Coronary artery (tissue), 2 donors: ENCODE measurements at regions not wholly inside any gene's neighbourhood (a gene's known extent, or its start where the extent isn't known, plus 50 kb on each side); places are given as distances from the start of the nearest gene placed in this dataset.
"Not testable (repeated sequence)": the region's sequence is repeated elsewhere in the genome, so short reads cannot be mapped to it uniquely, and the experiment has no call there.

Experiments used
- DNase-seq: peaks from one replicate; pipeline ENCODE4 v3.0.0-alpha.2; 2017; ENCODE audit warnings: low spot score
- H3K27ac ChIP-seq, 2 donors: fragments of 200-600 bp; sonication (generic); one replicate each; pipeline ENCODE4 v1.5.1; 2016 to 2019
- H3K4me3 ChIP-seq: fragments of 200-600 bp; sonication (generic); 2 replicates; pipeline ENCODE4 v1.5.1; 2016; ENCODE audit warnings: mild to moderate bottlenecking, moderate library complexity
- TF ChIP-seq, protein P1 (sequence below): fragments of 200-600 bp; sonication (generic); IDR thresholded peaks from one replicate; pipeline ENCODE4 v1.5.1; 2019; ENCODE audit warnings: antibody characterized with exemption

DNA sequence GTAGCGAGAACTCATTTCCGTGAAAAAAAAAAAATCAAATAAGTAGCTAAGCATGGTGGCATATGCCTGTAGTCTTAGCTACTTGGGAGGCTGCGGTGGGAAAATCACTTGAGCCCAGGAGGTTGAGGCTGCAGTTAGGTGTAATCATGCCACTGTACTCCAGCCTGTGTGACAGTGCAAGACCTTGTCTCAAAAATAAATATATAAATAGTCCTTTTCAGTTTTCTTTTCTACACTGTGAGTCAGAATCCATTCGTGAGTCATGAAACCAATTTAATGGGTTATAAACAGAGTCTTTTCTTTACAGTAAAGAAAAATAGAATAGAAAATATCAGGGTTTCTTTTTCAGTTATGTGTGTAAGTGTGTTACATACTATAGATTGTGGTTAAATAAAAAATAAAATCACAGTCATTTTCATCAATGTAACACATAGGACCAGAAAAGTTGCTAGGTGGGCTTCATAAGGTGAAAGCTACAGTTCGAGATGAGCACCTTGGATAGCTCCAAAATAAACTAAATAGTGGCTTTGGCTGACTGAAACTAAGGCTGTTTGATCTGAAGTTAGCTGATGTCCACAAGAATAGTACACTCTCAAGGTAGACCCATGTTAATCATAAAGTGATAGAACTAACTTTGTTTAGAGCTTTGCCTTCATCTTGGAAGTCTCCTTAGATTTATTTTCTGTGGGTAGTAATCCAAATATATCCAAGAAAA, 781.1 kb downstream of the GATA3 start:
- H3K4me3 ChIP-seq: no peak overlapping the region
- TF ChIP-seq, protein P1, sequence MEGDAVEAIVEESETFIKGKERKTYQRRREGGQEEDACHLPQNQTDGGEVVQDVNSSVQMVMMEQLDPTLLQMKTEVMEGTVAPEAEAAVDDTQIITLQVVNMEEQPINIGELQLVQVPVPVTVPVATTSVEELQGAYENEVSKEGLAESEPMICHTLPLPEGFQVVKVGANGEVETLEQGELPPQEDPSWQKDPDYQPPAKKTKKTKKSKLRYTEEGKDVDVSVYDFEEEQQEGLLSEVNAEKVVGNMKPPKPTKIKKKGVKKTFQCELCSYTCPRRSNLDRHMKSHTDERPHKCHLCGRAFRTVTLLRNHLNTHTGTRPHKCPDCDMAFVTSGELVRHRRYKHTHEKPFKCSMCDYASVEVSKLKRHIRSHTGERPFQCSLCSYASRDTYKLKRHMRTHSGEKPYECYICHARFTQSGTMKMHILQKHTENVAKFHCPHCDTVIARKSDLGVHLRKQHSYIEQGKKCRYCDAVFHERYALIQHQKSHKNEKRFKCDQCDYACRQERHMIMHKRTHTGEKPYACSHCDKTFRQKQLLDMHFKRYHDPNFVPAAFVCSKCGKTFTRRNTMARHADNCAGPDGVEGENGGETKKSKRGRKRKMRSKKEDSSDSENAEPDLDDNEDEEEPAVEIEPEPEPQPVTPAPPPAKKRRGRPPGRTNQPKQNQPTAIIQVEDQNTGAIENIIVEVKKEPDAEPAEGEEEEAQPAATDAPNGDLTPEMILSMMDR: no peak
- DNase-seq: no peak
- no peak overlapping the region for H3K27ac ChIP-seq

DNA sequence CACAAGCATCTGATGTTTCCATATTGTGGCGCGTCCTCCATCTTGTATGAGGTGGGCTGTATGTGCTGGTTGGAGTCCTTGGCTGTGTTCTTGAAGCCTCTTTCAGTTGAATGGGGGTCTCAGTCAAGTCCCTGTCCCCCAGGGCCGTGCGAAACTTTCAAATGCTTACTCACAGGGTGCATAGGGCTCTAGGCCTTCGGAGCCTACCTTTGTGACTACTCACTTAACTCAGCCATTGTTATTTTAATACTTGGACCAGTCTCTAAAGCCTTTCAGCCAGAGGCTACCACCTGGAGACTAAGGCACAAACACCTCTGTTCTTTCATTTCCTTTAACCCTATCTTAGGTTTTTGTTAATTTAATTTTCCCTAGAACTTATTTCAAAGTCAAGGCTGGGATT, 785.9 kb downstream of the GATA3 start:
- DNase-seq: no peak
- H3K4me3 ChIP-seq: no peak overlapping the region
- TF ChIP-seq, protein P1: no peak
- H3K27ac ChIP-seq: no peak overlapping the region

DNA sequence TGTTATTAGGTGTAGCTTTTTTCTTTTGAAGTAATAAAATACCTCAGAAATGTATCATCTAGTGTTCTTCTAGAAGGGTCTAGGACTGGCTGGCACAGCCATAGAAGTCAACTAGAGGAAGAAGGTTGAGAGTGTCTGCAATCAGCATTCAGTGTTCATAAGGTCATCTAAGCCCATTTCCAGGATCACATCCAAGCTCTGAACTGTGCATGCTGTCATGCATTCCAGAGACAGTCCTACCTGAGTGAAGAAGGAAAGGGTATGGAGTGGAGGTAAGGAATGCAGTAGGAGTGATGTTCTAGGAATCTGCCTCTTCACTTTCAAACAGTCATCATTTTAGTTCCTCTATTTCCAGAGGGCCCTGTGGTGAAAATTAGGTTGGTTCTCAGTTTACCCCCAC, 789.7 kb downstream of the GATA3 start:
- Histone ChIP-seq H3K4me3 (no peak overlapping the region), H3K27ac (no peak overlapping the region)
- TF ChIP-seq, protein P1: no peak
- no peak for DNase-seq

DNA sequence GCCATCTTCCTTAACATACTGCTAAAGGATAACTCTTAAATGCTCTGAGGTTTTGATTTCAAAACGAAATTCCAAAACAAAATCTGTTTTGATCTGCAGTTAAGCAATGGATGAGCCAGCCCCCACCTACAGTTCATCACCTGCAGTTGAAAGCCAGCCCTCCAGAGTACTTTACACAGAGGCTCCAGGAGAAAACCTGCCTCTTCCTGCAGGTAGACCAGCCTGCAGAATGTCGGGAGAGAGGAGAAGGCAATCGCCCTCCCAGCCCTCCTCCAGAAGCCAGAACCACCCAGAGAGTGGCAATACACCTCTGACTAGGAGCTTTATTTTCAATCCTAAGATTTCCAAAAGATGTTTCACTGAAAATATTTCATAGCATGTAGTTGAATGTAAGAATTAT, 798.1 kb downstream of the GATA3 start:
- TF ChIP-seq, protein P1: no peak
- H3K4me3 ChIP-seq: no peak overlapping the region
- no peak overlapping the region for H3K27ac ChIP-seq
- DNase-seq: no peak

DNA sequence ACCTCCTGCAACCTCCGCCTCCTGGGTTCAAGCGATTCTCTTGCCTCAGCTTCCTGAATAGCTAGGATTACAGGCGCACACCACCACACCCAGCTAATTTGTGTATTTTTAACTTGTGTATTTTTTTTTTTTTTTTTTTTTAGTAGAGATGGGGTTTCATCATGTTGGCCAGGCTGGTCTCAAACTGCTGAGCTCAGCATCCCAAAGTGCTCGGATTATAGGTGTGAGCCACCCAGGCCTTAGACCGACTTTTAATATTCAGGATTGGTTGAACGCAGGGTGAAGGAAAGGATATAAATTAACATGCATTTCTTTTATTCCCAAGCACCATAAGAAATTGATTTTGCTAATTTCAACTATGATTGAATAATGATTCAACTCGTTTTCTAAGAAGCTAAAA, 798.6 kb downstream of the GATA3 start:
- no peak overlapping the region for H3K27ac ChIP-seq
- no peak overlapping the region for H3K4me3 ChIP-seq
- DNase-seq: no peak
- TF ChIP-seq, protein P1: no peak

DNA sequence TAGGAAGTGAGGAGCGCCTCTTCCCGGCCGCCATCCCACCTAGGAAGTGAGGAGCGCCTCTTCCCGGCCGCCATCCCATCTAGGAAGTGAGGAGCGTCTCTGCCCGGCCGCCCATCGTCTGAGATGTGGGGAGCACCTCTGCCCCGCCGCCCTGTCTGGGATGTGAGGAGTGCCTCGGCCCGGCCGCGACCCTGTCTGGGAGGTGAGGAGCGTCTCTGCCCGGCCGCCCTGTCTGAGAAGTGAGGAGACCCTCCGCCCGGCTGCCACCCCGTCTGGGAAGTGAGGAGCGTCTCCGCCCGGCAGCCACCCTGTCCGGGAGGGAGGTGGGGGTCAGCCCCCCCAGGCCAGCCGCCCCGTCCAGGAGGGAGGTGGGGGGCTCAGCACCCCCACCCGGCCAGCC, 814.4 kb downstream of the GATA3 start:
- H3K27ac ChIP-seq, H3K4me3 ChIP-seq, DNase-seq: not testable (repeated sequence)

DNA sequence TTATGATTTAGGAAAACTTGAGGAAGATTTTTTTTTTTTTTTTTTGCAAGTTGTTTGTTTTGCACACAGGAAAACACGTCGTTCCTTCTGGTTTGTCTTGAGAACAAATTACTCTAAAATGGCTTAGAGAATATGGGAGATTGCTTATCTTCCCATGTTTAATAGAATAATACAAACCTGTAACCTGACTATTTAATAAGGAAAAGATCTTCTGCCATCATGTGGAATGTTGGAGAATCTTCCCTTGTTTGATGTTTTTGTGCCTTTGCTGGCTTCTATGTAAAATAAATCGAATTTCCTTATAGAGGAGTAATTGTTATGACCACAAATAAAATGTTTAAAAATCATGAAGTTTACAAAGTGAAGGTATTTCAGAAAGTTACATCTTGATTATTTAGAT, 818.8 kb downstream of the GATA3 start:
- Histone ChIP-seq H3K4me3 (no peak overlapping the region), H3K27ac (no peak overlapping the region)
- DNase-seq: no peak
- TF ChIP-seq, protein P1: no peak

DNA sequence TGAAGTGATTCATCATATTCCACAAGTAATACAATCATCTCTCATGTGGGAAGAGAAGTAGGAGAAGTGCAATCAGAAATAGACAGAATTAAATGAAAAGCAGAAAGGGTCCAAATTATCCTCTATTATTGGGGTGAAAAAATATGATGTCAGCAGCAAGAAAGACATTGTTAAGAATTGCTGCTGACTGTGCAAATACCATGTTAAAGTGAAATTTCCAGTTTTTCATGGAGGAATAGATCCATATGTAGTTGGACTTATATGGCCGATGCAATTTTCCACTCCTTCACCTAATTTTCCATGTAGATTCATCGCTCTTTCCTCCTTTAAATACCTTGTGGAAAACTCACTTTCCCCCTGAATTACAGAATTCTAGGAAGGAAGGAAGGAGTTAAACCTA, 819.8 kb downstream of the GATA3 start:
- TF ChIP-seq, protein P1: no peak
- no peak for DNase-seq

More for the DNA sequence above, 819.8 kb downstream of the GATA3 start:
- Histone ChIP-seq H3K27ac (no peak overlapping the region), H3K4me3 (no peak overlapping the region)
